ENCODE measurements at regions not wholly inside any gene's neighbourhood (a gene's known extent, or its start where the extent isn't known, plus 50 kb on each side); places are given as distances from the start of the nearest gene placed in this dataset.

GRCh38 chr1:11354893-11355553, 82.0 kb downstream of the UBIAD1 start:
- TF ChIP-seq EZH2 (optimal IDR thresholded peaks at IDR 0.05; ENCODE audit: low read depth, low read length) (no peak), EZH2phosphoT487 (IDR thresholded peaks at IDR 0.05; ENCODE audit: low read length) (no peak)
- TF ChIP-seq, protein P1, sequence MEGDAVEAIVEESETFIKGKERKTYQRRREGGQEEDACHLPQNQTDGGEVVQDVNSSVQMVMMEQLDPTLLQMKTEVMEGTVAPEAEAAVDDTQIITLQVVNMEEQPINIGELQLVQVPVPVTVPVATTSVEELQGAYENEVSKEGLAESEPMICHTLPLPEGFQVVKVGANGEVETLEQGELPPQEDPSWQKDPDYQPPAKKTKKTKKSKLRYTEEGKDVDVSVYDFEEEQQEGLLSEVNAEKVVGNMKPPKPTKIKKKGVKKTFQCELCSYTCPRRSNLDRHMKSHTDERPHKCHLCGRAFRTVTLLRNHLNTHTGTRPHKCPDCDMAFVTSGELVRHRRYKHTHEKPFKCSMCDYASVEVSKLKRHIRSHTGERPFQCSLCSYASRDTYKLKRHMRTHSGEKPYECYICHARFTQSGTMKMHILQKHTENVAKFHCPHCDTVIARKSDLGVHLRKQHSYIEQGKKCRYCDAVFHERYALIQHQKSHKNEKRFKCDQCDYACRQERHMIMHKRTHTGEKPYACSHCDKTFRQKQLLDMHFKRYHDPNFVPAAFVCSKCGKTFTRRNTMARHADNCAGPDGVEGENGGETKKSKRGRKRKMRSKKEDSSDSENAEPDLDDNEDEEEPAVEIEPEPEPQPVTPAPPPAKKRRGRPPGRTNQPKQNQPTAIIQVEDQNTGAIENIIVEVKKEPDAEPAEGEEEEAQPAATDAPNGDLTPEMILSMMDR (IDR thresholded peaks at IDR 0.05; ENCODE audit: low read length) = no peak

Measured in MM.1S (cell line).